SK-N-SH (cell line): ENCODE measurements at regions not wholly inside any gene's neighbourhood (a gene's known extent, or its start where the extent isn't known, plus 50 kb on each side); places are given as distances from the start of the nearest gene placed in this dataset.

ENCODE experiments used
- CTCF ChIA-PET: fragments of 300-600, 350-600 bp; formaldehyde crosslinking; extraction: SDS; loops from one replicate; lab custom pipeline; 2021; lab: Yijun Ruan, JAX
- POLR2A ChIA-PET: fragments of 350-600 bp; sonication (Branson Sonifier 250); formaldehyde crosslinking; extraction: SDS; loops from one replicate; lab custom pipeline; 2020; ENCODE audit warnings: antibody characterized with exemption, inconsistent platforms; lab: Yijun Ruan, JAX
- DNase-seq: peaks from one replicate; pipeline ENCODE4 v3.0.0; 2012
- H2AFZ ChIP-seq: fragments of 200-600 bp; sonication (generic); 2 replicates; pipeline ENCODE4 v1.8.1; 2016; ENCODE audit warnings: antibody characterized with exemption, mild to moderate bottlenecking, low read depth
- H3F3A ChIP-seq: fragments of 200-600 bp; sonication (generic); replicated peaks from 2 replicates; pipeline ENCODE3; 2016; ENCODE audit warnings: antibody characterized with exemption, mild to moderate bottlenecking; ENCODE audit not compliant: insufficient read depth
- H3K27ac ChIP-seq, 2 experiments: fragments of 200-500 bp in 1 of 2; fragments of 200-600 bp in 1 of 2; sonication (Bioruptor generic) in 1 of 2; sonication (generic), shearing (Covaris generic) in 1 of 2; 2 replicates each; pipeline versions ENCODE4 v1.5.1 to v1.6.1; 2014 to 2016; ENCODE audit warnings: low read depth in 2 of 2, inconsistent platforms in 1 of 2, low read length in 1 of 2, mild to moderate bottlenecking in 1 of 2, mixed read lengths in 1 of 2
- H3K27me3 ChIP-seq: fragments of 200-600 bp; sonication (generic), shearing (Covaris generic); 2 replicates; pipeline ENCODE4 v1.6.1; 2016; ENCODE audit warnings: mixed run types; ENCODE audit not compliant: insufficient read depth
- H3K36me3 ChIP-seq, 2 experiments: fragments of 200-500 bp in 1 of 2; fragments of 200-600 bp in 1 of 2; sonication (Bioruptor generic) in 1 of 2; sonication (generic) in 1 of 2; replicated peaks in 1 of 2; 2 replicates each; pipeline versions ENCODE3 to v1.5.1; 2014 to 2016; ENCODE audit warnings: low read length in 1 of 2, mild to moderate bottlenecking in 1 of 2; ENCODE audit not compliant: insufficient read depth in 2 of 2, control insufficient read depth in 1 of 2
- H3K4me1 ChIP-seq, 2 experiments: fragments of 200-500 bp in 1 of 2; fragments of 200-600 bp in 1 of 2; sonication (Bioruptor generic) in 1 of 2; sonication (generic), shearing (Covaris generic) in 1 of 2; 2 replicates each; pipeline versions ENCODE4 v1.5.1 to v1.6.1; 2014 to 2016; ENCODE audit warnings: low read depth in 1 of 2, low read length in 1 of 2, mixed run types in 1 of 2; ENCODE audit not compliant: insufficient read depth in 2 of 2, control insufficient read depth in 1 of 2
- H3K4me2 ChIP-seq: fragments of 200-600 bp; sonication (generic), shearing (Covaris generic); 2 replicates; pipeline ENCODE4 v1.6.1; 2017; ENCODE audit warnings: mixed run types
- H3K4me3 ChIP-seq, 2 experiments: fragments of 200-500 bp in 1 of 2; fragments of 200-600 bp in 1 of 2; sonication (Bioruptor generic) in 1 of 2; sonication (generic), shearing (Covaris generic) in 1 of 2; 2 replicates each; pipeline versions ENCODE4 v1.5.1 to v1.8.1; 2014 to 2016; ENCODE audit warnings: low read depth in 2 of 2, inconsistent platforms in 1 of 2, low read length in 1 of 2, mild to moderate bottlenecking in 1 of 2, mixed read lengths in 1 of 2, moderate library complexity in 1 of 2
- H3K79me2 ChIP-seq: fragments of 200-600 bp; sonication (generic); 2 replicates; pipeline ENCODE4 v1.8.1; 2017; ENCODE audit warnings: mild to moderate bottlenecking; ENCODE audit not compliant: insufficient read depth
- H3K9ac ChIP-seq: fragments of 200-600 bp; sonication (generic); 2 replicates; pipeline ENCODE4 v1.6.1; 2017; ENCODE audit warnings: mixed run types
- H3K9me2 ChIP-seq: fragments of 200-600 bp; sonication (generic); 2 replicates; pipeline ENCODE4 v1.6.1; 2017; ENCODE audit warnings: mixed run types
- H3K9me3 ChIP-seq: fragments of 200-600 bp; sonication (generic); 2 replicates; pipeline ENCODE4 v1.6.1; 2017; ENCODE audit warnings: mixed run types, mild to moderate bottlenecking, moderate library complexity
- H4K20me1 ChIP-seq: fragments of 200-600 bp; sonication (generic); 2 replicates; pipeline ENCODE4 v1.6.1; 2017; ENCODE audit warnings: mild to moderate bottlenecking, mixed run types; ENCODE audit not compliant: insufficient read depth
- CHD2 ChIP-seq: fragments of 150-350 bp; IDR thresholded peaks from 2 replicates; pipeline ENCODE4 v1.6.1; 2018; ENCODE audit warnings: low read length; ENCODE audit not compliant: partially characterized antibody
- CTCF ChIP-seq: fragments of 200-600 bp; sonication (generic); IDR thresholded peaks from 2 replicates; pipeline ENCODE4 v1.6.1; 2017; ENCODE audit warnings: antibody characterized with exemption, mild to moderate bottlenecking, moderate library complexity
- ELF1 ChIP-seq: IDR thresholded peaks from 2 replicates; pipeline ENCODE4 v1.4.0; 2012
- EP300 ChIP-seq, 2 experiments: IDR thresholded peaks; 2 replicates each; pipeline versions ENCODE4 v1.4.0 to v1.6.1; 2012; ENCODE audit warnings: borderline replicate concordance in 1 of 2, low read depth in 1 of 2, low read length in 1 of 2
- GATA2 ChIP-seq: sonication (generic); formaldehyde crosslinking; IDR thresholded peaks from 2 replicates; pipeline ENCODE4 v1.5.0; 2020; ENCODE audit warnings: mild to moderate bottlenecking, missing genetic modification reagents
- IRF3 ChIP-seq: fragments of 150-350 bp; IDR thresholded peaks from 2 replicates; pipeline ENCODE4 v1.6.1; 2016; ENCODE audit warnings: mild to moderate bottlenecking, low read depth, low read length
- MAX ChIP-seq: IDR thresholded peaks from 2 replicates; pipeline ENCODE4 v1.4.0; 2012; ENCODE audit warnings: low read depth
- POLR2AphosphoS5 ChIP-seq: IDR thresholded peaks from 2 replicates; pipeline ENCODE4 v1.6.1; 2012; ENCODE audit warnings: low read depth, low read length
- RAD21 ChIP-seq: IDR thresholded peaks from 2 replicates; pipeline ENCODE4 v1.6.1; 2012; ENCODE audit warnings: mild to moderate bottlenecking, low read length
- REST ChIP-seq: IDR thresholded peaks from 2 replicates; pipeline ENCODE4 v1.6.1; 2012; ENCODE audit warnings: mild to moderate bottlenecking, low read depth, low read length, moderate library complexity
- RXRA ChIP-seq: IDR thresholded peaks from 2 replicates; pipeline ENCODE4 v1.4.0; 2012; ENCODE audit warnings: low read depth, mild to moderate bottlenecking, borderline replicate concordance
- TAF1 ChIP-seq: IDR thresholded peaks from 2 replicates; pipeline ENCODE4 v1.6.1; 2012; ENCODE audit warnings: low read depth, mild to moderate bottlenecking, low read length, moderate library complexity, borderline replicate concordance
- TEAD4 ChIP-seq: IDR thresholded peaks from 2 replicates; pipeline ENCODE4 v1.4.0; 2012; ENCODE audit warnings: mild to moderate bottlenecking, borderline replicate concordance; ENCODE audit not compliant: insufficient read depth
- USF2 ChIP-seq: fragments of 150-350 bp; IDR thresholded peaks from 2 replicates; pipeline ENCODE4 v1.6.1; 2017; ENCODE audit warnings: antibody characterized with exemption, low read length, low read depth, borderline replicate concordance
- WGBS: methylation state at CpG from one replicate; pipeline ENCODE4 v1.1.6; 2017; ENCODE audit warnings: low lambda C conversion rate; 5-methylcytosine and 5-hydroxymethylcytosine counted together

- TF ChIP-seq IRF3 (no peak), TAF1 (no peak), CTCF (no peak), ELF1 (no peak), USF2 (no peak), TEAD4 (no peak), GATA2 (CRISPR knock-in tag) (no peak)
- TF ChIP-seq, all 33 proteins: peak for 0
Observed at GRCh38 chr7:81296726-81297125, 377.9 kb upstream of the SEMA3C start (continued).

- Histone ChIP-seq H2AFZ (no peak overlapping the region), H3K4me3 (no peak overlapping the region), H3K9me3 (no peaks in the 10 kb centered on the region), H3K79me2 (no peaks in the 10 kb centered on the region), H3K4me2 (no peak overlapping the region), H3K27ac (no peak overlapping the region), H3K4me1 (peaks cover 0 to 10% of the 10 kb centered on the region in 2 experiments; a peak in 3 of 4 replicates), H3F3A (peaks cover 7% of the 10 kb centered on the region), H3K36me3 (no peaks in the 10 kb centered on the region), H3K9me2 (no peaks in the 10 kb centered on the region), H4K20me1 (no peaks in the 10 kb centered on the region), H3K9ac (no peak overlapping the region), H3K27me3 (no peaks in the 10 kb centered on the region)
- POLR2A ChIA-PET: no interaction called here
- CTCF ChIA-PET: interaction anchor here (1.1 to 1.5 kb wide), 2 partner anchors 22 to 32 kb away, joined by 3 read pairs; no protein-coding TSS in a partner anchor
- no peak for DNase-seq
- WGBS: 89% methylated on average over 12 of the region's 12 CpGs
- no peak for TF ChIP-seq MAX
- TF ChIP-seq RAD21: no peak
- no peak for TF ChIP-seq CTCF
- no peak for TF ChIP-seq CHD2
- TF ChIP-seq TEAD4: no peak
- no peak for TF ChIP-seq EP300 (IDR thresholded peaks at IDR 0.05; ENCODE audit: borderline replicate concordance in 1 of 2, low read depth in 1 of 2, low read length in 1 of 2)
- TF ChIP-seq USF2: no peak
- no peak for TF ChIP-seq POLR2AphosphoS5
- no peak for TF ChIP-seq REST
- TF ChIP-seq RXRA: no peak
- no peak for TF ChIP-seq IRF3
Observed at GRCh38 chr7:81294897-81295515, 376.2 kb upstream of the SEMA3C start.
